ENCODE measurements at regions not wholly inside any gene's neighbourhood (a gene's known extent, or its start where the extent isn't known, plus 50 kb on each side); places are given as distances from the start of the nearest gene placed in this dataset.

- no peak for DNase-seq (ENCODE audit: low spot score)
- no peak for TF ChIP-seq CTCF (IDR thresholded peaks at IDR 0.05; ENCODE audit: extremely low read depth, insufficient read depth, missing control alignments)
- in situ Hi-C loops (cut with MboI; ENCODE audit: low pct_unique_long_range_greater_than_20kb, low sequenced_read_pairs, unreplicated experiment), result no loop called here
Measured at GRCh38 chrX:95675011-95675410, 1009.6 kb upstream of the DIAPH2 start.

GRCh38 chrX:95675794-95676193, 1008.8 kb upstream of the DIAPH2 start:
- in situ Hi-C loops (cut with MboI; ENCODE audit: low pct_unique_long_range_greater_than_20kb, low sequenced_read_pairs, unreplicated experiment), result no loop called here
- DNase-seq (ENCODE audit: low spot score), result no peak
- TF ChIP-seq CTCF (IDR thresholded peaks at IDR 0.05; ENCODE audit: extremely low read depth, insufficient read depth, missing control alignments), result no peak

GRCh38 chrX:95678679-95679078, 1006.0 kb upstream of the DIAPH2 start:
- in situ Hi-C loops (cut with MboI; ENCODE audit: low pct_unique_long_range_greater_than_20kb, low sequenced_read_pairs, unreplicated experiment), result no loop called here
- no peak for TF ChIP-seq CTCF (IDR thresholded peaks at IDR 0.05; ENCODE audit: extremely low read depth, insufficient read depth, missing control alignments)

GRCh38 chrX:95693365-95693764, 991.3 kb upstream of the DIAPH2 start:
- no peak for DNase-seq (ENCODE audit: low spot score)
- TF ChIP-seq CTCF (IDR thresholded peaks at IDR 0.05; ENCODE audit: extremely low read depth, insufficient read depth, missing control alignments), result no peak
- in situ Hi-C loops (cut with MboI; ENCODE audit: low pct_unique_long_range_greater_than_20kb, low sequenced_read_pairs, unreplicated experiment), result no loop called here

More at GRCh38 chrX:95678679-95679078, 1006.0 kb upstream of the DIAPH2 start:
- no peak for DNase-seq (ENCODE audit: low spot score)

GRCh38 chrX:95703696-95704095, 980.9 kb upstream of the DIAPH2 start:
- no peak for TF ChIP-seq CTCF (IDR thresholded peaks at IDR 0.05; ENCODE audit: extremely low read depth, insufficient read depth, missing control alignments)
- no peak for DNase-seq (ENCODE audit: low spot score)
- in situ Hi-C loops (cut with MboI; ENCODE audit: low pct_unique_long_range_greater_than_20kb, low sequenced_read_pairs, unreplicated experiment), result no loop called here

- no peak for DNase-seq (ENCODE audit: low spot score)
- no peak for TF ChIP-seq CTCF (IDR thresholded peaks at IDR 0.05; ENCODE audit: extremely low read depth, insufficient read depth, missing control alignments)
- in situ Hi-C loops (cut with MboI; ENCODE audit: low pct_unique_long_range_greater_than_20kb, low sequenced_read_pairs, unreplicated experiment), result no loop called here
Measured at GRCh38 chrX:95716841-95717240, 967.8 kb upstream of the DIAPH2 start.

GRCh38 chrX:95718746-95719145, 965.9 kb upstream of the DIAPH2 start:
- DNase-seq (ENCODE audit: low spot score), result no peak
- no peak for TF ChIP-seq CTCF (IDR thresholded peaks at IDR 0.05; ENCODE audit: extremely low read depth, insufficient read depth, missing control alignments)
- in situ Hi-C loops (cut with MboI; ENCODE audit: low pct_unique_long_range_greater_than_20kb, low sequenced_read_pairs, unreplicated experiment), result no loop called here

Data from GM13977 (cell line).